ENCODE measurements at regions not wholly inside any gene's neighbourhood (a gene's known extent, or its start where the extent isn't known, plus 50 kb on each side); places are given as distances from the start of the nearest gene placed in this dataset.

DNA sequence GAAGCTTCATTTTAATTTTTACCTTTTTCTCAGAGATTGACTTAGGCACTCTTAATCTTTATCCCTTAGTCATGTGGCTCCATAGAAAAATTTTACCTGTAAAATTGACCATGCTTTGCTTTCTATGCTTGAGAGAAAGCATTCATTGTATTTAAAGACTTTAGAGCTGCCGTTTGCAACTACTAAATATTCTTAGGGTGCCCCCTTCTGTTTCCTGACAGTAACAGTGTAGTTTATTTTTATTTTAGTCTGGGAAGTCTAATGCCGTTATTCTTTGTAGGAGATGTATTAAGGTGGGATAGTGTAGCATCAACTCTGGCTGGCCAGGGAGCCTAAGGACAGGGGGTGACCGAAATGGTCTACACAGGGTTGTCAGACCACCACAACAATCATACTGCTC lies 84.5 kb upstream of the SYNPR start:
- Histone ChIP-seq H3K4me3 (no peak overlapping the region), H3K9me3 (ENCODE audit: control insufficient read depth in 4 of 4, insufficient read depth in 3 of 4, low read length in 3 of 4) (no peaks in the 10 kb centered on the region), H3K27me3 (ENCODE audit: control insufficient read depth in 3 of 3, insufficient read depth in 3 of 3, low read length in 2 of 3) (peaks cover 0 to 4% (median 0%) of the 10 kb centered on the region in 3 donors), H3K27ac (ENCODE audit: low read depth in 1 of 2, low read length in 1 of 2) (no peak overlapping the region), H3K9ac (ENCODE audit: insufficient read depth in 1 of 2, low read length in 2 of 2) (no peak overlapping the region), H3K36me3 (ENCODE audit: control insufficient read depth in 4 of 4, insufficient read depth in 4 of 4, low read length in 4 of 4) (no peaks in the 10 kb centered on the region), H3K4me1 (ENCODE audit: control insufficient read depth in 5 of 5, insufficient read depth in 5 of 5, low read length in 5 of 5) (no peaks in the 10 kb centered on the region)
- DNase-seq, result peak in 2 of 3 donors; percentile 44 to 49
- TF ChIP-seq, protein P1, sequence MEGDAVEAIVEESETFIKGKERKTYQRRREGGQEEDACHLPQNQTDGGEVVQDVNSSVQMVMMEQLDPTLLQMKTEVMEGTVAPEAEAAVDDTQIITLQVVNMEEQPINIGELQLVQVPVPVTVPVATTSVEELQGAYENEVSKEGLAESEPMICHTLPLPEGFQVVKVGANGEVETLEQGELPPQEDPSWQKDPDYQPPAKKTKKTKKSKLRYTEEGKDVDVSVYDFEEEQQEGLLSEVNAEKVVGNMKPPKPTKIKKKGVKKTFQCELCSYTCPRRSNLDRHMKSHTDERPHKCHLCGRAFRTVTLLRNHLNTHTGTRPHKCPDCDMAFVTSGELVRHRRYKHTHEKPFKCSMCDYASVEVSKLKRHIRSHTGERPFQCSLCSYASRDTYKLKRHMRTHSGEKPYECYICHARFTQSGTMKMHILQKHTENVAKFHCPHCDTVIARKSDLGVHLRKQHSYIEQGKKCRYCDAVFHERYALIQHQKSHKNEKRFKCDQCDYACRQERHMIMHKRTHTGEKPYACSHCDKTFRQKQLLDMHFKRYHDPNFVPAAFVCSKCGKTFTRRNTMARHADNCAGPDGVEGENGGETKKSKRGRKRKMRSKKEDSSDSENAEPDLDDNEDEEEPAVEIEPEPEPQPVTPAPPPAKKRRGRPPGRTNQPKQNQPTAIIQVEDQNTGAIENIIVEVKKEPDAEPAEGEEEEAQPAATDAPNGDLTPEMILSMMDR (IDR thresholded peaks at IDR 0.05; ENCODE audit: control extremely low read depth, extremely low read depth), result no peak
- no peak for ATAC-seq (ENCODE audit: insufficient read depth, low FRiP score)
- WGBS, 2 donors, result 10 to 11% methylated on average over 3 of the region's 3 CpGs

DNA sequence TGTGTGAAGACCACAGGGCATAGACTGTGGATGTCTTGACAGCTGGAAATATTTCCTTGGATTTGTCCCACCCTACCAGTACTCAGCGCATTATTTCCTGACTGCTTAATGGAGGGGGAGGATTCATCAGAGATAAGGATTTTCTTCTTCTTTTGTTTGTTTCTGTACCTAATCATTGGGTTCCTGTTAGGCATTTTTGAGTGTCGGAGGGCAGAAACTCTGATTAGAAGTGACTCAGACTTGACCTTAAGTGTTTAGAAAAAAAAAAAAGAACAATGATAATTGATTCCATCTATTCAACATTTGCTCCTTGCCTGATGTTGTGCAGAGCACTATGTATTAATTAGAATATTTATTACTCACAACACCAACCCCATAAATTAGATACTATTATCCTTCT lies 78.5 kb upstream of the SYNPR start:
- H3K27me3 ChIP-seq (ENCODE audit: control insufficient read depth in 3 of 3, insufficient read depth in 3 of 3, low read length in 2 of 3), result no peaks in the 10 kb centered on the region
- no peaks in the 10 kb centered on the region for H3K9me3 ChIP-seq (ENCODE audit: control insufficient read depth in 4 of 4, insufficient read depth in 3 of 4, low read length in 3 of 4)
- ATAC-seq (ENCODE audit: insufficient read depth, low FRiP score) (no peak), DNase-seq (no peak)
- 63 to 71% methylated on average over 2 of the region's 2 CpGs for WGBS, 2 donors
- no peaks in the 10 kb centered on the region for H3K4me1 ChIP-seq (ENCODE audit: control insufficient read depth in 5 of 5, insufficient read depth in 5 of 5, low read length in 5 of 5)
- TF ChIP-seq, protein P1 (IDR thresholded peaks at IDR 0.05; ENCODE audit: control extremely low read depth, extremely low read depth), result no peak
- no peak overlapping the region for H3K9ac ChIP-seq (ENCODE audit: insufficient read depth in 1 of 2, low read length in 2 of 2)
- H3K27ac ChIP-seq (ENCODE audit: low read depth in 1 of 2, low read length in 1 of 2), result no peak overlapping the region
- no peaks in the 10 kb centered on the region for H3K36me3 ChIP-seq (ENCODE audit: control insufficient read depth in 4 of 4, insufficient read depth in 4 of 4, low read length in 4 of 4)
- no peak overlapping the region for H3K4me3 ChIP-seq

DNA sequence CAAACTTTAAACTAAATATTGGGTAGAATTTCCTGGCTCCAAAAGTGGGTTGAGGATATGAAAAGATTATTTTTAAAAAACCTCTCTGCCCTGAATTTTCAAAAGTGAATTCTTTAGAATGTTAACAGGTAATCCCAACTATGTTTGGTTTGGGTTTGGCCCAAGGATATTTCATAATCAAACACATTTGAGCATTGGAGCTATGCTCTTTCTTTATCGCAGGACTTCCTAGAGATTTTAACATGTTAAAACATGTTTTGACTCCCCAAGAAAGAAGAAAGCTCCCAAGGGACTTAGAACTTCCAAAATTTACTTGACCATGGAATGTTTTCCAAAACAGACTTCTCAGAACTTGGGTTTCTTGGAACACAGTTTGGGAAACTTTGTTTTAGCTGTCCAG lies 75.6 kb upstream of the SYNPR start:
- 58 to 76% methylated on average over 1 of the region's 1 CpG for WGBS, 2 donors
- DNase-seq, result peak in 1 of 3 donors; percentile 3
- H3K27me3 ChIP-seq (ENCODE audit: control insufficient read depth in 3 of 3, insufficient read depth in 3 of 3, low read length in 2 of 3), result no peaks in the 10 kb centered on the region
- no peak overlapping the region for H3K4me3 ChIP-seq
- ATAC-seq (ENCODE audit: insufficient read depth, low FRiP score), result no peak
- TF ChIP-seq, protein P1 (IDR thresholded peaks at IDR 0.05; ENCODE audit: control extremely low read depth, extremely low read depth), result no peak
- H3K9me3 ChIP-seq (ENCODE audit: control insufficient read depth in 4 of 4, insufficient read depth in 3 of 4, low read length in 3 of 4), result no peaks in the 10 kb centered on the region
- no peaks in the 10 kb centered on the region for H3K4me1 ChIP-seq (ENCODE audit: control insufficient read depth in 5 of 5, insufficient read depth in 5 of 5, low read length in 5 of 5)
- no peak overlapping the region for H3K9ac ChIP-seq (ENCODE audit: insufficient read depth in 1 of 2, low read length in 2 of 2)
- H3K36me3 ChIP-seq (ENCODE audit: control insufficient read depth in 4 of 4, insufficient read depth in 4 of 4, low read length in 4 of 4), result no peaks in the 10 kb centered on the region
- no peak overlapping the region for H3K27ac ChIP-seq (ENCODE audit: low read depth in 1 of 2, low read length in 1 of 2)

DNA sequence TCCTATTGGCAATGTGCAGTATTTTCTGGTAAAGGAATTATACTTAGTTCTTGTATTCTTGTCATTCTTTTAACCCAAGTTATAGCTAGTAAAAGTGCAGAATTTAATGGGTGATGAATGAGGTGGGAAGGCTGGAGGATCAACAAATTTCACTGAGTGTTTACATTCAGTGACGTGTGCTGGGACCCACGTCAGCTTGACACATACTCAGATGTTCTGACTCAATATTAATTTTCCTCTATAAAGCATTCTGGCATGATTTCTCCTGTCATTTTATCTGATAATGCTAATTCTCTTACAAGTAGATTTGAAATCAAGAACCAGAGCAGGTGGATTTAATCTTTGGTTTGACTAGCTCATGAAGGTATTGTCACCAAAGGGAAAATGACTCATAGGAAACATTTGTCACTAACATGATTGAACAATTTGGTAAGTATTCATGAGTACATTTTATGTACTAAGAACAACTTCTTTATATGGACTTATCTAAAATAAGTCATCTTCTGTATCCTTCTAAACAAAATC lies 71.0 kb upstream of the SYNPR start:
- no peak overlapping the region for H3K4me3 ChIP-seq
- 25 to 54% methylated on average over 2 of the region's 2 CpGs for WGBS, 2 donors
- no peak overlapping the region for H3K27ac ChIP-seq (ENCODE audit: low read depth in 1 of 2, low read length in 1 of 2)
- H3K9me3 ChIP-seq (ENCODE audit: control insufficient read depth in 4 of 4, insufficient read depth in 3 of 4, low read length in 3 of 4), result no peaks in the 10 kb centered on the region
- ATAC-seq (ENCODE audit: insufficient read depth, low FRiP score) (no peak), DNase-seq (peak in 1 of 3 donors; percentile 17)
- no peak overlapping the region for H3K9ac ChIP-seq (ENCODE audit: insufficient read depth in 1 of 2, low read length in 2 of 2)
- peaks cover 0 to 3% (median 0%) of the 10 kb centered on the region in 3 donors for H3K27me3 ChIP-seq (ENCODE audit: control insufficient read depth in 3 of 3, insufficient read depth in 3 of 3, low read length in 2 of 3)
- H3K4me1 ChIP-seq (ENCODE audit: control insufficient read depth in 5 of 5, insufficient read depth in 5 of 5, low read length in 5 of 5), result no peaks in the 10 kb centered on the region
- H3K36me3 ChIP-seq (ENCODE audit: control insufficient read depth in 4 of 4, insufficient read depth in 4 of 4, low read length in 4 of 4), result no peaks in the 10 kb centered on the region
- TF ChIP-seq, protein P1 (IDR thresholded peaks at IDR 0.05; ENCODE audit: control extremely low read depth, extremely low read depth), result no peak
